ENCODE measurements at regions not wholly inside any gene's neighbourhood (a gene's known extent, or its start where the extent isn't known, plus 50 kb on each side); places are given as distances from the start of the nearest gene placed in this dataset.
"Not testable (repeated sequence)": the region's sequence is repeated elsewhere in the genome, so short reads cannot be mapped to it uniquely, and the experiment has no call there.

- ChIA-PET POLR2A (ENCODE audit: unreplicated experiment) (no interaction called here), CTCF (interaction anchor here (0.7 kb wide), 1 partner anchor 399 kb away, joined by 7 read pairs; no protein-coding TSS in a partner anchor)
- no peaks in the 10 kb centered on the region for H4K20me1 ChIP-seq (ENCODE audit: insufficient read depth)
- H2AFZ ChIP-seq = no peak overlapping the region
- no peaks in the 10 kb centered on the region for H3K4me1 ChIP-seq (replicated peaks; ENCODE audit: insufficient read depth)
- no peak overlapping the region for H3K4me2 ChIP-seq
- H3K9me3 ChIP-seq (ENCODE audit: insufficient read depth, low read depth) = no peaks in the 10 kb centered on the region
- no peak for TF ChIP-seq CTCF (conservative IDR thresholded peaks at IDR 0.05)
- no peak for TF ChIP-seq EZH2 (IDR thresholded peaks at IDR 0.05; ENCODE audit: low read depth)
- H3K9me2 ChIP-seq (ENCODE audit: insufficient read depth) = no peaks in the 10 kb centered on the region
- no peak overlapping the region for H3K27ac ChIP-seq
- H3F3A ChIP-seq (ENCODE audit: insufficient read depth, low read depth) = no peaks in the 10 kb centered on the region
- BruUV-seq (replicated peaks) = no TSS peak
- H3K79me2 ChIP-seq (ENCODE audit: low read depth) = no peaks in the 10 kb centered on the region
- H3K27me3 ChIP-seq (ENCODE audit: insufficient read depth, low read depth) = no peaks in the 10 kb centered on the region
- H3K36me3 ChIP-seq (ENCODE audit: low read depth) = no peaks in the 10 kb centered on the region
- no peak overlapping the region for H3K4me3 ChIP-seq
- no peak for DNase-seq
- intact Hi-C loops (cut with micrococcal nuclease; ENCODE audit: unreplicated experiment) = no loop called here
Observed at GRCh38 chr2:62396880-62397279, 109.1 kb downstream of the TMEM17 start.

- H3K27ac ChIP-seq = no peak overlapping the region
- H3K4me2 ChIP-seq = no peak overlapping the region
- no peaks in the 10 kb centered on the region for H3F3A ChIP-seq (ENCODE audit: insufficient read depth, low read depth)
- H3K4me3 ChIP-seq = no peak overlapping the region
- intact Hi-C loops (cut with micrococcal nuclease; ENCODE audit: unreplicated experiment) = no loop called here
- no TSS peak for BruUV-seq (replicated peaks)
- no peaks in the 10 kb centered on the region for H3K27me3 ChIP-seq (ENCODE audit: insufficient read depth, low read depth)
- no peaks in the 10 kb centered on the region for H3K9me2 ChIP-seq (ENCODE audit: insufficient read depth)
- no peaks in the 10 kb centered on the region for H4K20me1 ChIP-seq (ENCODE audit: insufficient read depth)
- no peaks in the 10 kb centered on the region for H3K9me3 ChIP-seq (ENCODE audit: insufficient read depth, low read depth)
- no peak for DNase-seq
- H3K79me2 ChIP-seq (ENCODE audit: low read depth) = no peaks in the 10 kb centered on the region
- ChIA-PET CTCF (no interaction called here), POLR2A (ENCODE audit: unreplicated experiment) (no interaction called here)
- TF ChIP-seq EZH2 (IDR thresholded peaks at IDR 0.05; ENCODE audit: low read depth) (no peak), CTCF (conservative IDR thresholded peaks at IDR 0.05) (no peak)
- no peaks in the 10 kb centered on the region for H3K4me1 ChIP-seq (replicated peaks; ENCODE audit: insufficient read depth)
- no peak overlapping the region for H2AFZ ChIP-seq
- no peaks in the 10 kb centered on the region for H3K36me3 ChIP-seq (ENCODE audit: low read depth)
Observed at GRCh38 chr2:62393293-62393692, 112.7 kb downstream of the TMEM17 start.

GRCh38 chr2:62391696-62392095 is 114.3 kb downstream of the TMEM17 start:
- ChIA-PET POLR2A (ENCODE audit: unreplicated experiment) (no interaction called here), CTCF (no interaction called here)
- Histone ChIP-seq H3K4me1 (replicated peaks; ENCODE audit: insufficient read depth) (no peaks in the 10 kb centered on the region), H3K79me2 (ENCODE audit: low read depth) (no peaks in the 10 kb centered on the region), H3F3A (ENCODE audit: insufficient read depth, low read depth) (no peaks in the 10 kb centered on the region), H3K9me3 (ENCODE audit: insufficient read depth, low read depth) (no peaks in the 10 kb centered on the region), H3K4me3 (no peak overlapping the region), H4K20me1 (ENCODE audit: insufficient read depth) (no peaks in the 10 kb centered on the region), H3K9me2 (ENCODE audit: insufficient read depth) (no peaks in the 10 kb centered on the region), H2AFZ (no peak overlapping the region), H3K27me3 (ENCODE audit: insufficient read depth, low read depth) (no peaks in the 10 kb centered on the region), H3K36me3 (ENCODE audit: low read depth) (no peaks in the 10 kb centered on the region), H3K27ac (no peak overlapping the region), H3K4me2 (no peak overlapping the region)
- DNase-seq = no peak
- no TSS peak for BruUV-seq (replicated peaks)
- intact Hi-C loops (cut with micrococcal nuclease; ENCODE audit: unreplicated experiment) = no loop called here
- TF ChIP-seq CTCF (conservative IDR thresholded peaks at IDR 0.05) (no peak), EZH2 (IDR thresholded peaks at IDR 0.05; ENCODE audit: low read depth) (no peak)

GRCh38 chr2:62386378-62386777 is 119.6 kb downstream of the TMEM17 start:
- H2AFZ ChIP-seq; H3F3A ChIP-seq (ENCODE audit: insufficient read depth, low read depth); H3K9me3 ChIP-seq (ENCODE audit: insufficient read depth, low read depth); BruUV-seq (replicated peaks); POLR2A ChIA-PET (ENCODE audit: unreplicated experiment); intact Hi-C loops (cut with micrococcal nuclease; ENCODE audit: unreplicated experiment); H3K4me2 ChIP-seq; H3K79me2 ChIP-seq (ENCODE audit: low read depth); H3K4me3 ChIP-seq; H3K27me3 ChIP-seq (ENCODE audit: insufficient read depth, low read depth); H3K36me3 ChIP-seq (ENCODE audit: low read depth); DNase-seq; CTCF ChIA-PET; H4K20me1 ChIP-seq (ENCODE audit: insufficient read depth); H3K27ac ChIP-seq; H3K9me2 ChIP-seq (ENCODE audit: insufficient read depth): not testable (repeated sequence)
- peaks cover 25% of the 10 kb centered on the region for H3K4me1 ChIP-seq (replicated peaks; ENCODE audit: insufficient read depth)

All from PC-9 (cell line).